DOHH2 (cell line): ENCODE measurements at regions not wholly inside any gene's neighbourhood (a gene's known extent, or its start where the extent isn't known, plus 50 kb on each side); places are given as distances from the start of the nearest gene placed in this dataset.

Source experiments
- H3F3A ChIP-seq: fragments of 200-600 bp; sonication (generic), shearing (Covaris generic); 2 replicates; pipeline ENCODE4 v1.6.0; 2016; ENCODE audit warnings: antibody characterized with exemption, mild to moderate bottlenecking; ENCODE audit not compliant: control insufficient read depth, insufficient read depth
- H3K27ac ChIP-seq: fragments of 200-600 bp; sonication (generic); 2 replicates; pipeline ENCODE4 v1.5.1; 2014; ENCODE audit warnings: low read depth, mild to moderate bottlenecking, low read length, moderate library complexity
- H3K27me3 ChIP-seq: fragments of 200-600 bp; sonication (generic); 2 replicates; pipeline ENCODE4 v1.6.1; 2014; ENCODE audit warnings: mild to moderate bottlenecking, low read length, mixed read lengths; ENCODE audit not compliant: control insufficient read depth
- H3K36me3 ChIP-seq: fragments of 200-600 bp; sonication (generic); 2 replicates; pipeline ENCODE4 v1.6.1; 2014; ENCODE audit warnings: mild to moderate bottlenecking, low read length, moderate library complexity, mixed read lengths; ENCODE audit not compliant: control insufficient read depth
- H3K4me1 ChIP-seq: fragments of 200-600 bp; sonication (generic); 2 replicates; pipeline ENCODE4 v1.6.1; 2014; ENCODE audit warnings: mild to moderate bottlenecking, low read length, mixed read lengths; ENCODE audit not compliant: control insufficient read depth
- H3K4me2 ChIP-seq: fragments of 200-600 bp; sonication (generic); 2 replicates; pipeline ENCODE4 v1.6.0; 2014; ENCODE audit warnings: mild to moderate bottlenecking, low read length, moderate library complexity
- H3K4me3 ChIP-seq: fragments of 200-600 bp; sonication (generic); 2 replicates; pipeline ENCODE4 v1.5.1; 2014; ENCODE audit warnings: mild to moderate bottlenecking, low read length, mixed read lengths
- H3K79me2 ChIP-seq: fragments of 200-600 bp; sonication (generic); 2 replicates; pipeline ENCODE4 v1.6.1; 2014; ENCODE audit warnings: mild to moderate bottlenecking, low read length, mixed read lengths; ENCODE audit not compliant: control insufficient read depth
- H3K9me2 ChIP-seq: fragments of 200-600 bp; sonication (generic); replicated peaks from 2 replicates; pipeline ENCODE4 v1.6.1; 2014; ENCODE audit warnings: mild to moderate bottlenecking, low read length, mixed read lengths; ENCODE audit not compliant: control insufficient read depth
- H3K9me3 ChIP-seq: fragments of 200-600 bp; sonication (generic); 2 replicates; pipeline ENCODE4 v1.6.1; 2014; ENCODE audit warnings: antibody characterized with exemption, low read length, mixed read lengths; ENCODE audit not compliant: control insufficient read depth, insufficient read depth
- H4K20me1 ChIP-seq: fragments of 200-600 bp; sonication (generic); 2 replicates; pipeline ENCODE4 v1.6.0; 2014; ENCODE audit warnings: low read depth, mild to moderate bottlenecking, antibody characterized with exemption, low read length, moderate library complexity; ENCODE audit not compliant: control insufficient read depth, insufficient read depth
- EZH2phosphoT487 ChIP-seq: fragments of 200-600 bp; sonication (generic); IDR thresholded peaks from 2 replicates; pipeline ENCODE4 v1.6.1; 2017; ENCODE audit warnings: borderline replicate concordance, mild to moderate bottlenecking, antibody characterized with exemption, low read length, moderate library complexity, mixed read lengths
- TF ChIP-seq, protein P1 (sequence below): fragments of 200-600 bp; sonication (generic); IDR thresholded peaks from one replicate; pipeline ENCODE4 v1.5.1; 2014; ENCODE audit warnings: antibody characterized with exemption, mild to moderate bottlenecking, low read depth, low read length; ENCODE audit not compliant: poor library complexity, severe bottlenecking

DNA sequence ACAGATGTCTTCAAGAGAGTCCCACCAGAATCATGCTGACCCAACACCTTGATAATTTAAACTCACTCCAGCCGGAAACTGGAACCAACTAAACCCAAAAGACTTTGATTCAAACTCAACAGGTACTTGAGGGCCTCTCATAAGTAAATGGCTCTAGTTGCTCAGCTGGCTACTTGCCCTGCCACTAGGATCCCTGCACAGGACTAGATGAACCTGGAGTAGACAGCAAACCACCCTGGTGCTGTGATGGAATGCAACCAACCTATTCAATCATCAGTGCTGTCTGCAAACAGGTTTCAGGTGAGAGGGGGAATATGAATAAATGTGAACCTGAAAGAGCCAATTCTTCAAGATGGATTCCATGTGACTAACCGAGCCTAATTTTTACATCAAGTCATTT lies 216.3 kb downstream of the KATNAL1 start:
- Histone ChIP-seq H3K27ac (no peak overlapping the region), H3K9me2 (no peaks in the 10 kb centered on the region), H3K9me3 (no peaks in the 10 kb centered on the region), H3K4me3 (no peak overlapping the region), H3K79me2 (no peaks in the 10 kb centered on the region), H3K27me3 (no peaks in the 10 kb centered on the region), H3K4me1 (no peaks in the 10 kb centered on the region), H3K36me3 (no peaks in the 10 kb centered on the region), H3F3A (no peaks in the 10 kb centered on the region), H3K4me2 (no peak overlapping the region), H4K20me1 (no peaks in the 10 kb centered on the region)
- no peak for TF ChIP-seq EZH2phosphoT487
- TF ChIP-seq, protein P1, sequence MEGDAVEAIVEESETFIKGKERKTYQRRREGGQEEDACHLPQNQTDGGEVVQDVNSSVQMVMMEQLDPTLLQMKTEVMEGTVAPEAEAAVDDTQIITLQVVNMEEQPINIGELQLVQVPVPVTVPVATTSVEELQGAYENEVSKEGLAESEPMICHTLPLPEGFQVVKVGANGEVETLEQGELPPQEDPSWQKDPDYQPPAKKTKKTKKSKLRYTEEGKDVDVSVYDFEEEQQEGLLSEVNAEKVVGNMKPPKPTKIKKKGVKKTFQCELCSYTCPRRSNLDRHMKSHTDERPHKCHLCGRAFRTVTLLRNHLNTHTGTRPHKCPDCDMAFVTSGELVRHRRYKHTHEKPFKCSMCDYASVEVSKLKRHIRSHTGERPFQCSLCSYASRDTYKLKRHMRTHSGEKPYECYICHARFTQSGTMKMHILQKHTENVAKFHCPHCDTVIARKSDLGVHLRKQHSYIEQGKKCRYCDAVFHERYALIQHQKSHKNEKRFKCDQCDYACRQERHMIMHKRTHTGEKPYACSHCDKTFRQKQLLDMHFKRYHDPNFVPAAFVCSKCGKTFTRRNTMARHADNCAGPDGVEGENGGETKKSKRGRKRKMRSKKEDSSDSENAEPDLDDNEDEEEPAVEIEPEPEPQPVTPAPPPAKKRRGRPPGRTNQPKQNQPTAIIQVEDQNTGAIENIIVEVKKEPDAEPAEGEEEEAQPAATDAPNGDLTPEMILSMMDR: no peak

DNA sequence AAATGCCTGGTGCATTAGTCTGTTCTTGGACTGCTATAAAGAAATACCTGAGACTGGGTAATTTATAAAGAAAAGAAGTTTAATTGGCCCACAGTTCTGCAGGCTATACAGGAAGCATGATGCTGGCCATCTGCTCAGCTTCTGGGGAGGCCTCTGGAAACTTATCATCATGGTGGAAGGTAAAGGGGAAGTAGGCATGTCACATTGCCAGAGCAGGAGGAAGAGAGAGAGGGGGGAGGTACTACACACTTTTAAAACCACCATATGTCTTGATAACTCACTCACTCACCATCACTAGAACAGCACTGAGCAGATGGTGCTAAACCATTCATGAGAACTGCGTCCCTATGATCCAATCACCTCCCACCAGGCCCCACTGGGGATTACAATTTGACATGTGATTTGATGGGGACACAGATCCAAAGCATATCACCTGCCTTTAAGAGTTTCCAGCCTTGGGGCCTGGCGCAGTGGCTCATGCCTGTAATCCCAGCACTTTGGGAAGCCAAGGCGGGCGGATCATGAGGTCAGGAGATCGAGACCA lies 219.0 kb downstream of the KATNAL1 start:
- H3K27ac ChIP-seq: no peak overlapping the region
- no peaks in the 10 kb centered on the region for H3K4me1 ChIP-seq
- no peak overlapping the region for H3K4me2 ChIP-seq
- H3F3A ChIP-seq: no peaks in the 10 kb centered on the region
- H3K27me3 ChIP-seq: no peaks in the 10 kb centered on the region
- no peaks in the 10 kb centered on the region for H3K36me3 ChIP-seq
- no peak for TF ChIP-seq EZH2phosphoT487
- TF ChIP-seq, protein P1: no peak
- H3K4me3 ChIP-seq: no peak overlapping the region
- H4K20me1 ChIP-seq: no peaks in the 10 kb centered on the region
- no peaks in the 10 kb centered on the region for H3K9me2 ChIP-seq
- H3K79me2 ChIP-seq: no peaks in the 10 kb centered on the region
- 0 out of 2 replicates have a peak, but pooled peaks cover 4% of the 10 kb centered on the region for H3K9me3 ChIP-seq

- Histone ChIP-seq H3K36me3 (no peaks in the 10 kb centered on the region), H3K27me3 (no peaks in the 10 kb centered on the region), H3K4me2 (no peak overlapping the region), H3F3A (no peaks in the 10 kb centered on the region), H3K79me2 (no peaks in the 10 kb centered on the region), H4K20me1 (no peaks in the 10 kb centered on the region), H3K9me2 (no peaks in the 10 kb centered on the region), H3K4me3 (no peak overlapping the region), H3K4me1 (no peaks in the 10 kb centered on the region), H3K9me3 (0 out of 2 replicates have a peak, but pooled peaks cover 4% of the 10 kb centered on the region), H3K27ac (no peak overlapping the region)
- TF ChIP-seq, protein P1: no peak
- TF ChIP-seq EZH2phosphoT487: no peak
These were observed 222.3 kb downstream of the KATNAL1 start for GRCh38 chr13:30085087-30085486.
